MM.1S (cell line): ENCODE measurements at regions not wholly inside any gene's neighbourhood (a gene's known extent, or its start where the extent isn't known, plus 50 kb on each side); places are given as distances from the start of the nearest gene placed in this dataset.

Experiments used
- CTCF ChIP-seq: fragments of 300-600 bp; sonication (generic); IDR thresholded peaks from 2 replicates; pipeline ENCODE4 v1.5.1; 2016; ENCODE audit warnings: antibody characterized with exemption, low read length, mixed read lengths
- EZH2 ChIP-seq: fragments of 300-600 bp; sonication (generic); optimal IDR thresholded peaks from 2 replicates; pipeline ENCODE3; 2017; ENCODE audit warnings: low read depth, mild to moderate bottlenecking, antibody characterized with exemption, low read length, mixed read lengths
- EZH2phosphoT487 ChIP-seq: fragments of 300-600 bp; sonication (generic); IDR thresholded peaks from 2 replicates; pipeline ENCODE4 v1.6.1; 2018; ENCODE audit warnings: antibody characterized with exemption, low read length

GRCh38 chr2:196249171-196249570 lies 77.8 kb upstream of the STK17B start:
- TF ChIP-seq EZH2 (no peak), CTCF (no peak), EZH2phosphoT487 (no peak)
